HepG2 (cell line): ENCODE measurements at regions not wholly inside any gene's neighbourhood (a gene's known extent, or its start where the extent isn't known, plus 50 kb on each side); places are given as distances from the start of the nearest gene placed in this dataset.

Source experiments
- ATAC-seq: fragments of 200-7000 bp; cut with Tn5 transposase; 3 replicates; pipeline ENCODE4 v1.9.1; 2020; ENCODE audit warnings: mild to moderate bottlenecking, moderate library complexity
- BruUV-seq: library from RNA; stranded (reverse); fragments of 400-500 nt; replicated peaks from 2 replicates; lab custom pipeline; 2021; lab: Mats Ljungman, UMichigan
- CTCF ChIA-PET: fragments of 300-600 bp; formaldehyde crosslinking; extraction: SDS; loops from one replicate; lab custom pipeline; 2021; ENCODE audit warnings: low total read pairs, inconsistent platforms, low intra/inter-chr PET ratio; lab: Yijun Ruan, JAX
- POLR2A ChIA-PET: fragments of 350-600 bp; sonication (Branson Sonifier 250); formaldehyde crosslinking; loops from one replicate; lab custom pipeline; 2020; ENCODE audit warnings: antibody characterized with exemption, inconsistent platforms; lab: Yijun Ruan, JAX
- DNase-seq: peaks from one replicate; pipeline ENCODE4 v3.0.0-alpha.2; 2015; ENCODE audit warnings: low spot score
- FAIRE-seq: peaks from 3 replicates; lab custom pipeline; 2011; peaks lifted over from hg19 to GRCh38; lab: Jason Lieb, UNC
- H2AFZ ChIP-seq: one replicate; pipeline ENCODE4 v1.6.1; 2011; ENCODE audit warnings: low read length, inconsistent platforms
- H3K27ac ChIP-seq: fragments of 300-600 bp; 3 replicates; pipeline ENCODE4 v1.8.0; 2011; ENCODE audit warnings: mixed run types, mild to moderate bottlenecking, mixed read lengths, low read length, inconsistent platforms; ENCODE audit not compliant: insufficient read depth; ENCODE audit errors: extremely low read length
- H3K27me3 ChIP-seq, 2 experiments: fragments of 200-600 bp in 1 of 2; 2 replicates in 1 of 2; 3 replicates in 1 of 2; pipeline versions ENCODE4 v1.6.0 to v1.8.0; 2011; ENCODE audit warnings: low read length in 2 of 2, mild to moderate bottlenecking in 2 of 2, moderate library complexity in 2 of 2, inconsistent platforms in 1 of 2; ENCODE audit not compliant: insufficient read depth in 2 of 2, control insufficient read depth in 1 of 2
- H3K36me3 ChIP-seq, 2 experiments: fragments of 200-600 bp in 1 of 2; replicated peaks in 1 of 2; 2 replicates in 1 of 2; 3 replicates in 1 of 2; pipeline versions ENCODE4 v1.5.1 to v1.8.0; 2011; ENCODE audit warnings: low read length in 2 of 2, inconsistent platforms in 1 of 2; ENCODE audit not compliant: insufficient read depth in 2 of 2, control insufficient read depth in 1 of 2
- H3K4me1 ChIP-seq: 2 replicates; pipeline ENCODE4 v1.5.1; 2012; ENCODE audit warnings: low read length, inconsistent platforms; ENCODE audit not compliant: insufficient read depth
- H3K4me2 ChIP-seq: 2 replicates; pipeline ENCODE4 v1.6.0; 2011; ENCODE audit warnings: low read depth, low read length, inconsistent platforms
- H3K4me3 ChIP-seq, 3 experiments: fragments of 200-600 bp in 1 of 3; sonication (generic), shearing (Covaris generic) in 1 of 3; replicated peaks in 1 of 3; 2 replicates each; pipeline ENCODE4 v1.5.1; 2011 to 2016; ENCODE audit warnings: low read length in 3 of 3, inconsistent platforms in 2 of 3, low read depth in 2 of 3, mild to moderate bottlenecking in 2 of 3, control low read depth in 1 of 3, mixed read lengths in 1 of 3; ENCODE audit not compliant: insufficient read depth in 1 of 3
- H3K79me2 ChIP-seq: one replicate; pipeline ENCODE4 v1.6.1; 2011; ENCODE audit warnings: low read length, inconsistent platforms; ENCODE audit not compliant: insufficient read depth
- H3K9ac ChIP-seq: 2 replicates; pipeline ENCODE4 v1.6.0; 2011; ENCODE audit warnings: mild to moderate bottlenecking, low read depth, low read length, inconsistent platforms; ENCODE audit not compliant: insufficient read depth
- H3K9me3 ChIP-seq: 2 replicates; pipeline ENCODE4 v1.5.1; 2012; ENCODE audit warnings: mild to moderate bottlenecking, low read length
- H4K20me1 ChIP-seq: 2 replicates; pipeline ENCODE4 v1.6.0; 2011; ENCODE audit warnings: inconsistent platforms, mild to moderate bottlenecking, low read length, moderate library complexity; ENCODE audit not compliant: insufficient read depth
- ASH2L ChIP-seq: fragments of 300-600, 200-600 bp; sonication (generic); IDR thresholded peaks from 2 replicates; pipeline ENCODE4 v1.7.0; 2017; ENCODE audit warnings: low read depth, mild to moderate bottlenecking, moderate library complexity, mixed read lengths, low read length; ENCODE audit not compliant: insufficient read length
- FOXA3 ChIP-seq: IDR thresholded peaks from 2 replicates; pipeline ENCODE4 v1.6.1; 2016; ENCODE audit warnings: missing genetic modification reagents, missing compliant biosample characterization
- GFI1 ChIP-seq: sonication (generic); formaldehyde crosslinking; IDR thresholded peaks from 2 replicates; pipeline ENCODE4 v1.5.0; 2020; ENCODE audit warnings: missing genetic modification reagents, mild to moderate bottlenecking, borderline replicate concordance
- HES4 ChIP-seq: sonication (generic); formaldehyde crosslinking; IDR thresholded peaks from 2 replicates; pipeline ENCODE4 v1.9.0; 2021; ENCODE audit warnings: mild to moderate bottlenecking, missing genetic modification reagents, borderline replicate concordance
- KDM2A ChIP-seq: sonication (generic); formaldehyde crosslinking; IDR thresholded peaks from 2 replicates; pipeline ENCODE4 v1.4.0; 2020; ENCODE audit warnings: low read depth, missing genetic modification reagents, borderline replicate concordance
- MTF1 ChIP-seq: sonication (generic); formaldehyde crosslinking; IDR thresholded peaks from 2 replicates; pipeline ENCODE4 v1.5.0; 2020; ENCODE audit warnings: missing genetic modification reagents
- PHF8 ChIP-seq: sonication (generic); formaldehyde crosslinking; IDR thresholded peaks from 2 replicates; pipeline ENCODE4 v1.5.0; 2020; ENCODE audit warnings: missing genetic modification reagents
- ZFP36L2 ChIP-seq: sonication (generic); formaldehyde crosslinking; IDR thresholded peaks from 2 replicates; pipeline ENCODE4 v1.4.0; 2020; ENCODE audit warnings: missing genetic modification reagents
- ZNF12 ChIP-seq: sonication (generic); formaldehyde crosslinking; IDR thresholded peaks from 2 replicates; pipeline ENCODE4 v1.5.0; 2020; ENCODE audit warnings: missing genetic modification reagents
- ZNF333 ChIP-seq: sonication (generic); formaldehyde crosslinking; IDR thresholded peaks from 2 replicates; pipeline ENCODE4 v1.4.0; 2020; ENCODE audit warnings: mild to moderate bottlenecking, missing genetic modification reagents, borderline replicate concordance
- ZNF343 ChIP-seq: sonication (generic); formaldehyde crosslinking; IDR thresholded peaks from 2 replicates; pipeline ENCODE4 v1.4.0; 2020; ENCODE audit warnings: mild to moderate bottlenecking, missing genetic modification reagents
- ZNF367 ChIP-seq: sonication (generic); formaldehyde crosslinking; IDR thresholded peaks from 2 replicates; pipeline ENCODE4 v1.4.0; 2020; ENCODE audit warnings: missing genetic modification reagents, borderline replicate concordance
- ZNF501 ChIP-seq: sonication (generic); formaldehyde crosslinking; IDR thresholded peaks from 2 replicates; pipeline ENCODE4 v1.5.1; 2020; ENCODE audit warnings: mild to moderate bottlenecking, moderate library complexity, missing genetic modification reagents
- ZNF550 ChIP-seq: sonication (generic); formaldehyde crosslinking; IDR thresholded peaks from 2 replicates; pipeline ENCODE4 v1.4.0; 2020; ENCODE audit warnings: mild to moderate bottlenecking, missing genetic modification reagents, borderline replicate concordance
- ZNF605 ChIP-seq: sonication (generic); formaldehyde crosslinking; IDR thresholded peaks from 2 replicates; pipeline ENCODE4 v1.8.0; 2022; ENCODE audit warnings: mild to moderate bottlenecking, missing genetic modification reagents
- ZNF709 ChIP-seq: sonication (generic); formaldehyde crosslinking; IDR thresholded peaks from 2 replicates; pipeline ENCODE4 v1.5.0; 2020; ENCODE audit warnings: mild to moderate bottlenecking, missing genetic modification reagents
- ZNF891 ChIP-seq: sonication (generic); formaldehyde crosslinking; IDR thresholded peaks from 2 replicates; pipeline ENCODE4 v1.5.0; 2020; ENCODE audit warnings: mild to moderate bottlenecking, missing genetic modification reagents
- WGBS: methylation state at CpG from one replicate; pipeline ENCODE4 v1.1.6; 2017; ENCODE audit warnings: low lambda C conversion rate; 5-methylcytosine and 5-hydroxymethylcytosine counted together
- in situ Hi-C: cut with HindIII; loops from 2 replicates; pipeline ENCODE4 v1.10.0; 2017; ENCODE audit warnings: low pct_unique_long_range_greater_than_20kb; ENCODE audit not compliant: extremely low pct_ligation_motif_present
- intact Hi-C: fragments of 100-400 bp; cut with micrococcal nuclease; formaldehyde crosslinking; loops from one replicate; pipeline ENCODE4 v1.10.0; 2022; ENCODE audit not compliant: unreplicated experiment
- TF ChIP-seq, protein P1 (sequence below): sonication (generic); formaldehyde crosslinking; IDR thresholded peaks from 2 replicates; pipeline ENCODE4 v1.5.1; 2020; ENCODE audit warnings: missing genetic modification reagents, mild to moderate bottlenecking, borderline replicate concordance
- TF ChIP-seq, protein P2 (sequence below): sonication (generic); formaldehyde crosslinking; IDR thresholded peaks from 2 replicates; pipeline ENCODE4 v1.4.0; 2020; ENCODE audit warnings: mild to moderate bottlenecking, low read depth, missing genetic modification reagents
- TF ChIP-seq, protein P3 (sequence below): sonication (generic); formaldehyde crosslinking; IDR thresholded peaks from 2 replicates; pipeline ENCODE4 v1.4.0; 2020; ENCODE audit warnings: missing genetic modification reagents

DNA sequence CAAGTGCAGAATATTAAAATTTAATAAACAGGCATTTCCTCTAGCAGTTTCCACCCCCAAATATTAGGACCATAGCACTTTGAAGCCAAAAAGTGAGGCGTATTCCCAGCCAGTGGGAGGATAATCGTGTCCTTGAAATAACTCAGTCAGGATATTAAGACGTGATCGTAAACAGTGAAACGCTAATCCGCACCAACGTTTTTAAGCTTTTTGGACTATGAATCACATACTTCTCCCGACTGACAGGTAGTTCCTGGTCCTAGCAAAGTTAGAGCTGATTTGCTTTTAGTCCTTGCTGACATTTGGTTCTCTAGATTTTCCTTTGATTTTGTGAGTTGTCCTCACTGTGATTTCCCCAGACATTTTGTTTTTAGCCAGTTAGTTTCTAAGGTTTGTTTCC is 197.1 kb upstream of the ARHGAP20 start:
- DNase-seq (no peak), FAIRE-seq (no peak), ATAC-seq (no peak)
- Histone ChIP-seq H3K79me2 (no peaks in the 10 kb centered on the region), H3K4me1 (no peaks in the 10 kb centered on the region), H3K9ac (no peak overlapping the region), H3K4me3 (no peak overlapping the region), H3K27me3 (peaks cover 0 to 13% of the 10 kb centered on the region in 2 experiments; a peak in 2 of 5 replicates), H3K36me3 (no peaks in the 10 kb centered on the region), H3K27ac (no peak overlapping the region), H2AFZ (no peak overlapping the region), H3K4me2 (no peak overlapping the region), H4K20me1 (no peaks in the 10 kb centered on the region), H3K9me3 (no peaks in the 10 kb centered on the region)
- ChIA-PET POLR2A (no interaction called here), CTCF (no interaction called here)
- TF ChIP-seq GFI1 (CRISPR knock-in tag), result no peak
- no peak for TF ChIP-seq ZNF550 (CRISPR knock-in tag)
- no peak for TF ChIP-seq FOXA3 (CRISPR knock-in tag)
- TF ChIP-seq ZNF333 (CRISPR knock-in tag), result no peak
- TF ChIP-seq MTF1, result no peak
- TF ChIP-seq HES4 (CRISPR knock-in tag), result no peak
- TF ChIP-seq ZFP36L2 (CRISPR knock-in tag), result no peak
- TF ChIP-seq ZNF343 (CRISPR knock-in tag), result no peak
- TF ChIP-seq ZNF891 (CRISPR knock-in tag), result no peak
- no peak for TF ChIP-seq ZNF367 (CRISPR knock-in tag)
- TF ChIP-seq ZNF605 (CRISPR knock-in tag), result no peak
- no peak for TF ChIP-seq ZNF709 (CRISPR knock-in tag)
- TF ChIP-seq PHF8 (CRISPR knock-in tag), result no peak
- TF ChIP-seq, protein P1, sequence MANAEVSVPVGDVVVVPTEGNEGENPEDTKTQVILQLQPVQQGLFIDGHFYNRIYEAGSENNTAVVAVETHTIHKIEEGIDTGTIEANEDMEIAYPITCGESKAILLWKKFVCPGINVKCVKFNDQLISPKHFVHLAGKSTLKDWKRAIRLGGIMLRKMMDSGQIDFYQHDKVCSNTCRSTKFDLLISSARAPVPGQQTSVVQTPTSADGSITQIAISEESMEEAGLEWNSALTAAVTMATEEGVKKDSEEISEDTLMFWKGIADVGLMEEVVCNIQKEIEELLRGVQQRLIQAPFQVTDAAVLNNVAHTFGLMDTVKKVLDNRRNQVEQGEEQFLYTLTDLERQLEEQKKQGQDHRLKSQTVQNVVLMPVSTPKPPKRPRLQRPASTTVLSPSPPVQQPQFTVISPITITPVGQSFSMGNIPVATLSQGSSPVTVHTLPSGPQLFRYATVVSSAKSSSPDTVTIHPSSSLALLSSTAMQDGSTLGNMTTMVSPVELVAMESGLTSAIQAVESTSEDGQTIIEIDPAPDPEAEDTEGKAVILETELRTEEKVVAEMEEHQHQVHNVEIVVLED (CRISPR knock-in tag), result no peak
- no peak for TF ChIP-seq ZNF501 (CRISPR knock-in tag)
- TF ChIP-seq, protein P2, sequence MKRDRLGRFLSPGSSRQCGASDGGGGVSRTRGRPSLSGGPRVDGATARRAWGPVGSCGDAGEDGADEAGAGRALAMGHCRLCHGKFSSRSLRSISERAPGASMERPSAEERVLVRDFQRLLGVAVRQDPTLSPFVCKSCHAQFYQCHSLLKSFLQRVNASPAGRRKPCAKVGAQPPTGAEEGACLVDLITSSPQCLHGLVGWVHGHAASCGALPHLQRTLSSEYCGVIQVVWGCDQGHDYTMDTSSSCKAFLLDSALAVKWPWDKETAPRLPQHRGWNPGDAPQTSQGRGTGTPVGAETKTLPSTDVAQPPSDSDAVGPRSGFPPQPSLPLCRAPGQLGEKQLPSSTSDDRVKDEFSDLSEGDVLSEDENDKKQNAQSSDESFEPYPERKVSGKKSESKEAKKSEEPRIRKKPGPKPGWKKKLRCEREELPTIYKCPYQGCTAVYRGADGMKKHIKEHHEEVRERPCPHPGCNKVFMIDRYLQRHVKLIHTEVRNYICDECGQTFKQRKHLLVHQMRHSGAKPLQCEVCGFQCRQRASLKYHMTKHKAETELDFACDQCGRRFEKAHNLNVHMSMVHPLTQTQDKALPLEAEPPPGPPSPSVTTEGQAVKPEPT (CRISPR knock-in tag), result no peak
- TF ChIP-seq ASH2L, result no peak
- no peak for TF ChIP-seq ZNF12
- TF ChIP-seq, protein P3, sequence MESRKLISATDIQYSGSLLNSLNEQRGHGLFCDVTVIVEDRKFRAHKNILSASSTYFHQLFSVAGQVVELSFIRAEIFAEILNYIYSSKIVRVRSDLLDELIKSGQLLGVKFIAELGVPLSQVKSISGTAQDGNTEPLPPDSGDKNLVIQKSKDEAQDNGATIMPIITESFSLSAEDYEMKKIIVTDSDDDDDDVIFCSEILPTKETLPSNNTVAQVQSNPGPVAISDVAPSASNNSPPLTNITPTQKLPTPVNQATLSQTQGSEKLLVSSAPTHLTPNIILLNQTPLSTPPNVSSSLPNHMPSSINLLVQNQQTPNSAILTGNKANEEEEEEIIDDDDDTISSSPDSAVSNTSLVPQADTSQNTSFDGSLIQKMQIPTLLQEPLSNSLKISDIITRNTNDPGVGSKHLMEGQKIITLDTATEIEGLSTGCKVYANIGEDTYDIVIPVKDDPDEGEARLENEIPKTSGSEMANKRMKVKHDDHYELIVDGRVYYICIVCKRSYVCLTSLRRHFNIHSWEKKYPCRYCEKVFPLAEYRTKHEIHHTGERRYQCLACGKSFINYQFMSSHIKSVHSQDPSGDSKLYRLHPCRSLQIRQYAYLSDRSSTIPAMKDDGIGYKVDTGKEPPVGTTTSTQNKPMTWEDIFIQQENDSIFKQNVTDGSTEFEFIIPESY (CRISPR knock-in tag), result no peak
- no peak for TF ChIP-seq KDM2A
- in situ Hi-C loops, result no loop called here
- intact Hi-C loops, result no loop called here
- BruUV-seq, result no TSS peak
- WGBS, result 10% methylated on average over 8 of the region's 8 CpGs
